NCI-H1105 (cell line): ENCODE measurements at regions not wholly inside any gene's neighbourhood (a gene's known extent, or its start where the extent isn't known, plus 50 kb on each side); places are given as distances from the start of the nearest gene placed in this dataset.
"Not testable (repeated sequence)": the region's sequence is repeated elsewhere in the genome, so short reads cannot be mapped to it uniquely, and the experiment has no call there.

ENCODE experiments used
- DNase-seq: peaks from one replicate; lab custom pipeline; 2025; lab: John Stamatoyannopoulos, UW

DNA sequence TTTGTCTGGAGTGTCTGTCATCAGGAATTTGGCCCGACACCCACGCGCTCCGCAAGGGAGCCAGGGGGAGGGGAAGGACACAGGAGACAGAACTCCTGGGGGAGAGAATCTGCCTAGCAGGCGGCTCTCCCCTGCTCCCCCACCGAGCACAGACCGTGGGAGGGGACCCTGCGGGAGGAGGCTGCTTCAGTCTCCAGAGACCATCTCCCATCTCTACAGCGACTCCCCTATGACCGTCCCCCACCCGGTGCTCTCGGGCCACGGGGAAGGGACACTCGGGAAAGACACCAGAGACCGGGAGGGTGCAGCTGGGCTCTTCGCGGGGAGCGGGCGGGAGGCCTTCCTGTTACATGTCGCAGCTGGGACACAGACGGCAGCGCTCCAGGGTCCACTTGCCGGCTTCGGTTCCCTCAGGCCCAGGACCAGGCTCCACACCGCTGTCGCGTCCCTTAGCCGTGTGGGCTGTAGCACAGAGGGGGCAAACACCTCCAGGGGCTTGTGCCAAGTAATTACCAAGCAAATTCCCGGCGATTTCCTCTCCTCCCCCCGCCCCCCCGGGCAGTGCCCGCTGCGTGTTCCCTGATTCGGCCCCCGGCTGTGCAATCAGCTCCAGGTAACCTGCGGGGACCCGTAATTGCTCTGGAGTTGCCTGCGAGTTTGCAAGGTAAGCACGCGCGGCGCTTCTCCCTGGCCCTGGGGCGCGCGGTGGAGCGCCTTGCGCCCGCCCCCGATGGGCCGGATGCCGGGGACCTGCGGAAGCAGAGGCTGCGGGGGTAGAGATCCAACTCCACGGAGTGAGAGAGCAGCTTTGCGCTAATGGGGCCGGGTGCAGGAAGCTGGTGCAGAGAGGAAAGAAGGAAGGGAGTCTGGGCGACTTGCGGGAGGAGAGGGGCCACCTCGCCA is 155.1 kb upstream of the CADM1 start:
- DNase-seq, result no peak

- no peak for DNase-seq
These were observed 153.4 kb upstream of the CADM1 start for GRCh38 chr11:115657586-115657985.

DNA sequence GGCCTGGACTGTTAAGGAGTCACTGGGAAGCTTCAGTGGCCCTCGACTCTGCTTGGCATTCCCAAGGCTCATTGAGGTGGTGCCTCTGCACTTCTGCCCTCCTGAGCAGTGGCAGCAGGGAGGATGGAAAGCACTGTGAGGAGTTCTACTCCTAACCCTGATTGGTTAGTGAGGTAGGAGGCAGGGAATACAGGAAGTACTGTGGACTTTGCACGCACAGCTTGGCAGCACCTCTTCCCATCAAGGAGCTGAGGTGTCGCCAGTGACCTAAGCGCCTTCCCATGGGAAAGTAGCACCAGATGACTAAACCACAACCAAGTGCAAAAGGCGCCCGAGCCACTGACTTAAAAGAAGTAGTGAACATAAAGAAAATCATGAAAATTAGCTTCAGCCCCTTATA is 152.5 kb upstream of the CADM1 start:
- DNase-seq, result no peak

- no peak for DNase-seq
These were observed 151.8 kb upstream of the CADM1 start for GRCh38 chr11:115656041-115656440.

- DNase-seq, result no peak
These were observed 150.6 kb upstream of the CADM1 start for GRCh38 chr11:115654792-115655191.

- DNase-seq, result no peak
These were observed 149.7 kb upstream of the CADM1 start for GRCh38 chr11:115653926-115654325.

DNA sequence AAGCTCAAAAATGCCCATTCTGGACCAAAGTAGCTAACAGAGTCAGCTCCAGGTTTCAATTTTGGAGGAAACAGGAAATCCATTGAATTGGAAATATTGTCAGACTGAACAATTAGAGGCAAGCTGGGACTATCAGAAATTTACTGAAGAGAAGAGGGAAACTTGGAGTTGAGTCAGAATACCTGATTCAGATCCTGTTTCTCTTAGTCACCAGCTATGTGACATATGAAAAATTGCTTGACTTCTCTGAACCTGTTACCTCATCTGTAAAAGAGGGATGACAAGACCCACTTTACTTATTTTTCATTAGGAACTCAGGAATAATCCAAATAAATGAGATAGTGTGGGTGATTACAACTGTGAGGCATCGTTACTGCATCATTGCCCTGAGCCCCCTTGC is 148.9 kb upstream of the CADM1 start:
- no peak for DNase-seq

- DNase-seq, result no peak
These were observed 148.3 kb upstream of the CADM1 start for GRCh38 chr11:115652496-115652895.

- DNase-seq, result no peak
These were observed 147.9 kb upstream of the CADM1 start for GRCh38 chr11:115652094-115652493.

GRCh38 chr11:115649461-115649860 is 145.2 kb upstream of the CADM1 start:
- no peak for DNase-seq

GRCh38 chr11:115645631-115646317 is 141.6 kb upstream of the CADM1 start:
- peak; percentile 80 for DNase-seq

GRCh38 chr11:115644856-115645255 is 140.6 kb upstream of the CADM1 start:
- DNase-seq, result no peak

DNA sequence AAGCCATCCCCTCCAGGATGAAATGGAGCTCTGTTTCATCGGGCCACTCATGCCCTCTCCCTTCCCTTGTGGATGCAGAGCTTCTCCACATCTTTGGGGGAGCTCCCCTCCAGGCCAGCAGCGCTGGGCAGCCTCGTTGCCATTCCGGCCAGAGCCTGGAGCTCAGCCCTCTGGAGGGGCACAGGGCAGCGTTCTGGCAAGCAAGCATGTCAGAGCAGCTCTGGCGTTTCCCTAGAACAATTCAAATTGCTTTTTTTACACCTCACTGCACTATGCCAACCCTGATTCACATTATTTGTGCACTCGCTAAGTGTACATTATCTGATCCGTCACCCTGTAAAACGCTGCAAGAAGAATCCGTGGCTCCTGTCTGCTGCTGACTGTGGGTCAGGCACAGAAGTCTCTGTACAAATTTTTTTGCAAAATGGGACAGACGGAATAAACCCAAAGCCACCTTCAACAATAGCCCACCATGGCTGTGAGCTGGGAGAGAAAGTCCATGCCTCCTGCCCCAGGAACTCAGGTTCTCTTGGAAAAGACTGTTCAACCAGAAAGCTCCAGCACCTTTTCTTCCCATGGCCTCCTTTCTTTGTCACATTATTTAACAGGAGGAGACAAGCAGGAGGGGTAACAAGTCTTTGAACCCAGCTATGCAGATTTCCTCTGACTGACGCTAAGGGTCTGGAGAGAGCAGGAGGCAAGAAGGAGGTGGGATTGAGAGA is 139.5 kb upstream of the CADM1 start:
- DNase-seq, result no peak

GRCh38 chr11:115642660-115643059 is 138.4 kb upstream of the CADM1 start:
- DNase-seq, result no peak

DNA sequence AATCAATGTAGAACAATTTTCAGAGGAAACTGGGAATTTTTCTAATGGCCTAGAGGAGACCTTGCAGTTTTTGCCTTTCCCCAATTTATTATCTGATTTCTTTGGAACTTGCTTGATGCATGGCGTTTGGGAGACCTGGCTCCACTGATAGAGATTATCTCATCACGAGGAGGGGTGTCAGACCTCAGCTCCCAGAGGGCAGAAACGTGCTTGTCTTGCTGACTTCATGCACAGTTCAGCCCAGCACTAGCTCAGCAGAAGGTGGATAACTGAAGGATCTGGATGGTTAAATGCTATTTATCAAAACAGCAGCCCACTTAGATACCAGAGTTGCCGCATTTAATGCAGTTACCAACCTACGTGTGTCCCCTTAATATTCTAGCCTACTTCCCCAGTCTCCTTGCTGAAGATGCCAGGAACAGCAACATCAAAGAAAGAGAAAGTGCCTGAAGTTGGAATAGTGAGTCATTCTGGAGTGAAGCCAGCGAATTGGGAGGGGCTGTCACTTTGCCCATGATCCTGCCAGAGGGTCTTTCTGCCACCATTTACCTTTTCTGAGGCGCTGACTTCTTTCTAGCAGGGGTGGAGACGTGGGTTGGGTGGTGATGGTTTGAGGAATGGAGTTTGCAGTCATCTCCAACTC is 133.5 kb upstream of the CADM1 start:
- DNase-seq, result no peak

GRCh38 chr11:115636753-115637527 is 132.7 kb upstream of the CADM1 start:
- DNase-seq, result no peak

- not testable (repeated sequence) for DNase-seq
These were observed 129.8 kb upstream of the CADM1 start for GRCh38 chr11:115633977-115634376.

- DNase-seq, result no peak
These were observed 127.8 kb upstream of the CADM1 start for GRCh38 chr11:115632061-115632460.

GRCh38 chr11:115631609-115632008 is 127.4 kb upstream of the CADM1 start:
- no peak for DNase-seq

DNA sequence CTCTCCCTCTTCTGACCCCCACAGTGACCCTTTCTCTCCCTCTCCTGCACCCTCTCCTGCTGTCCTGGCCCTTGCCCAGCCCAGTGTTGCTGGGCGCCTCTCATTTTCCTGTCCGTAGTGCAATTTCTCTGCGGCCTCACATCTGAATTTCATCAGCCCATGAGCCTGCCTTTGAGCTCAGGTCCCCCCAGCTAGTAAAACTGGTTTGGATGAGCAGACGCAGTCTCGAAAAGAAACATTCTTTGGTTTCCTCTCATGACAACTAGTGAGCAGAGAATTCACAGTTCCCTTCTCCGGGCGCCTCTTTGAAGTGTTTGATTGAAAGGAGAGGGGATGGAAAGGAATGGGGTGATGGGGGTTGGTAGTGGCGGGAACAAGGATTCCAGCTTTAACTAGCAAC is 126.0 kb upstream of the CADM1 start:
- no peak for DNase-seq

DNA sequence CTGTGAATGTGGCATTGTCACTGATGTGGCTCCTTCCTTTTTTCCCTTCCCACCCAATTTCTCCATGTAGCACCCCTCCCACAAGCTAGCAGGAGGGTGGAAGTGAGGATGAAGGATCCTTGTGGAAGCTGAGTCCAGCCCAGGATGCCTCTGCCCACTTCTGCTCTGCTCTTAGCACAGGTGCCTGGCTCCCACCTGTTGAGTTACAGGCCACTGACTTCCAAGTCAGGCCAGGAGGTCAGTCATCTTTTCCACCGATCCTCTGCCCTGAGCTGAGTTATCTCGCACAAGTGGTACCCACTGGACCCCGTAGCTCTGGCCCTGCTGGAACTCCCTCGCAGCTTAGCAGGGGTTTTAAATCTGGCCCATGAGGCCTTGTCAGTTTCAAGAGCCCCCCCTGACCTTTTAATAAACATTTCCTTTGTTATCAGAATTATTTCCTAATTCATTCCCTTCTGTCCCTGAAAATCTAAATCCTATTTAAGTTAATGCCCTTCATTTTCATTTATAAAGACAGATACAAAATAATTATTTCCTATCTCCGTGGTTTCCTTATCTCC is 125.3 kb upstream of the CADM1 start:
- DNase-seq, result no peak
